ENCODE measurements at regions not wholly inside any gene's neighbourhood (a gene's known extent, or its start where the extent isn't known, plus 50 kb on each side); places are given as distances from the start of the nearest gene placed in this dataset.

DNA sequence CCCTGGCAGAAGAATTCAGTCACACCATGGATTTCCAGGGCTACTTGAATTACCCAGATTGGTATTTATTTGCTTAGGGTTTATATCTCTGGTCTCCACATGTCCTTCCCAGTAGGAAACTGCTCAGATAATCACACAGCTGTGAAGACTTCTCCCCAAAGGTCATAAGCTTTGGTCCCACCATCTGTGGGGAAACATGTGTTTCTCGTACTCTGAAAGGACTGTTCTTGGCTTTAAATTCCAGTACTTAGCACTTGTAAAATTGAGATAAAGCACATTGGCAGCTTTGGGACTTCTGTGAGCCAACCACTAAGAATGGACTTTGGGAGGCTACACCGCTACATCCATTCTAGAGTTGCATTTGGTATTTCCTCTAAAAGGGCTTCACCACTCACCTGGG lies 205.3 kb upstream of the FOXA2 start:
- TF ChIP-seq YY1 (IDR thresholded peaks at IDR 0.05; ENCODE audit: insufficient read depth, insufficient read length) (no peak), SUZ12 (IDR thresholded peaks at IDR 0.05; ENCODE audit: extremely low read depth, insufficient read depth, insufficient read length) (no peak)
